Mucosa of descending colon (tissue), 3 donors: ENCODE measurements at regions not wholly inside any gene's neighbourhood (a gene's known extent, or its start where the extent isn't known, plus 50 kb on each side); places are given as distances from the start of the nearest gene placed in this dataset.
A peak's percentile ranks its signal among the peaks of the same experiment; 100 is the strongest.

ENCODE experiments used
- ATAC-seq: fragments of 200-7000 bp; cut with Tn5 transposase; one replicate; pipeline ENCODE4 v1.9.1; 2020; ENCODE audit warnings: mild to moderate bottlenecking, moderate library complexity
- DNase-seq, 3 donors: peaks; one replicate each; pipeline ENCODE4 v3.0.0-alpha.2; 2020
- H3K36me3 ChIP-seq: fragments of 200-600 bp; one replicate; pipeline ENCODE4 v1.8.0; 2021; ENCODE audit warnings: low read depth, mild to moderate bottlenecking
- H3K4me1 ChIP-seq: fragments of 200-600 bp; one replicate; pipeline ENCODE4 v1.8.0; 2021; ENCODE audit warnings: low read depth, mild to moderate bottlenecking
- H3K4me3 ChIP-seq: fragments of 200-600 bp; one replicate; pipeline ENCODE4 v1.8.0; 2021; ENCODE audit warnings: mild to moderate bottlenecking
- H3K9me3 ChIP-seq: fragments of 200-600 bp; one replicate; pipeline ENCODE4 v1.8.0; 2021; ENCODE audit warnings: mild to moderate bottlenecking
- intact Hi-C, 2 donors: fragments of 100-400 bp; cut with DNase I in 1 of 2; cut with micrococcal nuclease in 1 of 2; formaldehyde crosslinking; loops; one replicate each; pipeline versions ENCODE4 v1.11.0 to v1.11.1; 2022; cut with DNase I, micrococcal nuclease
- TF ChIP-seq, protein P1 (sequence below): fragments of 200-600 bp; IDR thresholded peaks from one replicate; pipeline ENCODE4 v1.8.0; 2022; ENCODE audit warnings: antibody characterized with exemption, mild to moderate bottlenecking
- donor health status: DM: no; HTN: no; CAD: no; lungs with moderate emphysema.
- donor health status: DM: no; HTN: no; CAD: no.
- donor health status: DM: no; HTN: yes; CAD: no.

DNA sequence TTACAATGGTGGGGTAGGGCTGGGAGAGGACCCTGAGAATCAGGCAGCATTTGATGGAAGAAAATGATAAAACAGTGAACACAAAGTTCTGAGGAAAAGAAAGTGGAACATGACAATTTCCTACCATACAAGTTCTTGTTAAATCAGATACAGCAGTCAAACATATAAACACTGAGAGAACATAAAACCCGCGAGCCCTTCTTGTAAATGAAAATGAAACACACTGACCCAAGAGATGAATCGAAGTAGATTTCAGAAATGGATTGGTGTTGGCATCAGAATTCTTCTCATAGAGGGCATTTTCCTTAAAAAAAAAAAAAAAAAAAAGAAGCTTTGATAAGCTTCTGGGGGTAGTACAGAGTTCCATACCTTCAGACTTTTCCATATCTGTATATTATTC is 134.7 kb upstream of the TMEM45B start:
- no peak for ATAC-seq

DNA sequence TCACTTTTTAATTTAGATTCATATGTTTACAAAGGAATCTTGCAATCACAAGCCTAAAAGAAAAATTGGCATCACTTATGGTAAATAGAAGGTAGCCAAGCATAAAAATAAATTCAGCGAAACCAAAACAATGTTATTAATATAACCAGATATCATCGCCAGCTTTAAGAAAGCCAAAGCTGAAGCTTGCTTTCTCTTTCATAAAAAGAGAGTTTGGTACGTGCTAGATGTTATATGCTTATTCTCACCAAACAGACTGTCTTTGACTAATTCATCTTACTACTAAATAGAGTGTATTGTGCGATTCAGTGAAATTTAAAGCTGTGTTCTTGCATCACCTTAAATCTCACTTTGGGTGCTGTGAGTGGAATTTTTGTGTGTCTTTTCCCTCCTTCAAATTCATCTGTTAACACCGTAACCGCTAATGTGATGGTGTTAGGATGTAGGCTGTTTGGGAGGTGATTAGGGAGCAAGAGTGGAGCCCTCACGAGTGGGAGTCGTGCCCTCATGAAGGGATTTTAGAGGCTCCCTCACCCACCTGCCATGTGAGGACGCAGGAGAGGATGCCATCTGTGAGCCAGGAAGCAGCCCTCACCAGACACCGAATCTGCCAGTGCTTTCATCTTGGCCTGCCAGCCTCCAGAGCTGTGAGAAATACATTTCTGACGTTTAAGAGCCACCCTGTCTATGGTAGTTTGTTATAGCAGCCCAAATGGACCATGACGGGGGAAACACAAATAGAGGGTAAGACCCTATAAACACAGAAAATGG is 134.1 kb upstream of the TMEM45B start:
- Histone ChIP-seq H3K9me3 (no peaks in the 10 kb centered on the region), H3K36me3 (no peaks in the 10 kb centered on the region), H3K4me3 (no peak overlapping the region), H3K4me1 (no peaks in the 10 kb centered on the region)
- intact Hi-C loops: no loop called here
- no peak for DNase-seq
- ATAC-seq: no peak
- TF ChIP-seq, protein P1, sequence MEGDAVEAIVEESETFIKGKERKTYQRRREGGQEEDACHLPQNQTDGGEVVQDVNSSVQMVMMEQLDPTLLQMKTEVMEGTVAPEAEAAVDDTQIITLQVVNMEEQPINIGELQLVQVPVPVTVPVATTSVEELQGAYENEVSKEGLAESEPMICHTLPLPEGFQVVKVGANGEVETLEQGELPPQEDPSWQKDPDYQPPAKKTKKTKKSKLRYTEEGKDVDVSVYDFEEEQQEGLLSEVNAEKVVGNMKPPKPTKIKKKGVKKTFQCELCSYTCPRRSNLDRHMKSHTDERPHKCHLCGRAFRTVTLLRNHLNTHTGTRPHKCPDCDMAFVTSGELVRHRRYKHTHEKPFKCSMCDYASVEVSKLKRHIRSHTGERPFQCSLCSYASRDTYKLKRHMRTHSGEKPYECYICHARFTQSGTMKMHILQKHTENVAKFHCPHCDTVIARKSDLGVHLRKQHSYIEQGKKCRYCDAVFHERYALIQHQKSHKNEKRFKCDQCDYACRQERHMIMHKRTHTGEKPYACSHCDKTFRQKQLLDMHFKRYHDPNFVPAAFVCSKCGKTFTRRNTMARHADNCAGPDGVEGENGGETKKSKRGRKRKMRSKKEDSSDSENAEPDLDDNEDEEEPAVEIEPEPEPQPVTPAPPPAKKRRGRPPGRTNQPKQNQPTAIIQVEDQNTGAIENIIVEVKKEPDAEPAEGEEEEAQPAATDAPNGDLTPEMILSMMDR: no peak

More for the DNA sequence above, 134.7 kb upstream of the TMEM45B start:
- Histone ChIP-seq H3K4me3 (no peak overlapping the region), H3K9me3 (no peaks in the 10 kb centered on the region), H3K36me3 (no peaks in the 10 kb centered on the region), H3K4me1 (no peaks in the 10 kb centered on the region)
- TF ChIP-seq, protein P1: no peak
- DNase-seq: no peak
- intact Hi-C loops: no loop called here

DNA sequence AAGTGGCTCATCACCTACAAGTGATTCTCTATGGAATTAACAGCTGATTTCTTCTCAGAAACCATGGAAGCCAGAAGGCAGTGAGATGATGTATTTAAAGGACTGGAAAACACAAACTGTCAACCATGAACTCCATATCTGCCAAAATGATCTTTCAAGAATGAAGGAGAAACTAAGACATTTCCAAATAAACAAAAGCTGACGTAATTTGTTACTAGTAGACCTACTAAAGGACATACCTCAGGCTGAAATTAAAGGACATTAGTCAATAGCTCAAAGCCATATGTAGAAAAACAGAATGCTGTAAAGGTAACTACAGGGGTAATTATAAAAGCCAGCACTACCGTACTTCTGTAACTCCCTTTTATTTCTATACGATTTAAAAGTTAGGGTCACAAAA is 129.4 kb upstream of the TMEM45B start:
- intact Hi-C loops: no loop called here
- no peaks in the 10 kb centered on the region for H3K36me3 ChIP-seq
- DNase-seq (no peak), ATAC-seq (no peak)
- H3K4me1 ChIP-seq: no peaks in the 10 kb centered on the region
- H3K4me3 ChIP-seq: no peak overlapping the region
- H3K9me3 ChIP-seq: no peaks in the 10 kb centered on the region
- TF ChIP-seq, protein P1: no peak

DNA sequence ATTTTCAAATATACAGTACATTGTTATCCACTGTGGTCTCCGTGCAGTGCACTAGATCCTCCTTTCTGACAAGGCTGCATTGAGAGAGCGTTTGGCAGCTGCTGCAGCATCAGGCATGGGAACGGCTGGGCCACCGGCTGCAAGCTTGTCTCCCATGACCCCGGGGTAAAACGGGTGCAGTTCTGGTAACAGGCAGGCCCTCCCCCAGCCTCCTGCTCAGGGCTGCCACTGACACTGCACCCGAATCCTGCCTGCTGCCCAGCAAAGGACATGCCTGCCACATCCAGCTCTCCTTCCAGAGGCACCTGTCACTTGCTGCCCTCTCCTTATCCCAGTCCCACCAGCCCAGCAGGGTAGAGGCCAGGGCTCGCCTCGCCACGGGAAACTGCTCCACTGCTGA is 124.5 kb upstream of the TMEM45B start:
- no peaks in the 10 kb centered on the region for H3K36me3 ChIP-seq
- TF ChIP-seq, protein P1: no peak
- H3K4me1 ChIP-seq: no peaks in the 10 kb centered on the region
- no peaks in the 10 kb centered on the region for H3K9me3 ChIP-seq
- ATAC-seq: no peak
- intact Hi-C loops: loop anchor here in 1 of 2 donors (10.0 kb wide), 1 partner anchor 326 kb away; no protein-coding TSS in a partner anchor
- H3K4me3 ChIP-seq: no peak overlapping the region
- no peak for DNase-seq

DNA sequence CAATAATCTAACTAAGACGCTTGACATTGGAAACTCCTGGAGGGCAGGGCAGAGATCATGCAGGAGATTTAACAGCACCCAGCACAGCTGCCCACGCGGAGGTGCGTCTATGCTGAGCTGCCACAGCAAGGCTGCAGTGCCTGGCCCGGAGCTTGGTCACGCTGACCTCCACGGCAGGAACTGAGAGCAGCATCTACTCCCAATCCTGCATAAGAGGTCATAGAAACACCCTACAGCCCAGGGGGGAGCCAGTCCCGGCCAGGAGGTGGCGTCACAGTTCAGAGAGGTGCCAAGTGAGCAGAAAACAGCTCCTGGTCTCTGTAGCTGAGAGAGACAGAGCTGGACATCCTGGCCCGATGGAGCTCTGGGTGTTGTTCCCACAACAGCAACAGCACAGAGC is 121.1 kb upstream of the TMEM45B start:
- peak in 2 of 3 donors; percentile 30 to 54 for DNase-seq
- no peaks in the 10 kb centered on the region for H3K36me3 ChIP-seq
- TF ChIP-seq, protein P1: no peak
- ATAC-seq: peak; percentile 35
- no peak overlapping the region for H3K4me3 ChIP-seq
- intact Hi-C loops: loop anchor here in 1 of 2 donors (10.0 kb wide), 1 partner anchor 330 kb away; no protein-coding TSS in a partner anchor
- H3K9me3 ChIP-seq: no peaks in the 10 kb centered on the region
- no peaks in the 10 kb centered on the region for H3K4me1 ChIP-seq
